Fibroblast of the conjunctiva (primary cell): ENCODE measurements at regions not wholly inside any gene's neighbourhood (a gene's known extent, or its start where the extent isn't known, plus 50 kb on each side); places are given as distances from the start of the nearest gene placed in this dataset.

Experiments used
- DNase-seq: peaks from one replicate; pipeline ENCODE4 v3.0.0-alpha.2; 2010; ENCODE audit warnings: low read depth

- no peak for DNase-seq
These were observed 189.4 kb upstream of the CD96 start for GRCh38 chr3:111352585-111352984.

GRCh38 chr3:111359261-111360030 lies 182.6 kb upstream of the CD96 start:
- DNase-seq: no peak

DNA sequence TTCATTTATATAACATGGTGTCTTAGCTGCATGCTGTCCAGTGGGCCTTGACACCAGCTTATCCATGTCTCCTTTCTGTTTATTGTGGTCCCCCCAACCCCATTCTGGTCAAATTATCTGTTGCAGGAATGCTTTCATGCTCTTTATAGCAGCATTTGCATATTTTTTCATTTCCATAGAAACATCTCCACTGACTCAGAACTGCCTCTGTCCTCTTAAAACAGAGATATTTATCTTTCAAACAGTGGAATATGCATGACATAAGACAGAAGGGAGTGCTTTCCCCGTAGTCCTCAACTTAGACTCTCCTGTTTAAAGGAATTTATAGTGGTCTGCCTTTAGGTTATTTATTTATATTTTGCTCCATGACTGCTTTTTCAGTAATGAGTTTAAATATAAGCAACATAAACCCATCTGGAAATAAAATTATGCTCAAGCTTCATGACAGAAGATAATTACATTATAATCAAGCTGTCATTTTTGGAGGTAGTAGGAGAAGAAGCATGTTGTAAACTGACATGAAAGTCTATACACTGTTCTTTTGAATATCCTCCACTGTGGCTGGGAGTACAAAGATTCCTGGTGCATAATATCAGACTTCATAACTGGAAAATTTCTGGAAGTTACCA lies 179.5 kb upstream of the CD96 start:
- no peak for DNase-seq

DNA sequence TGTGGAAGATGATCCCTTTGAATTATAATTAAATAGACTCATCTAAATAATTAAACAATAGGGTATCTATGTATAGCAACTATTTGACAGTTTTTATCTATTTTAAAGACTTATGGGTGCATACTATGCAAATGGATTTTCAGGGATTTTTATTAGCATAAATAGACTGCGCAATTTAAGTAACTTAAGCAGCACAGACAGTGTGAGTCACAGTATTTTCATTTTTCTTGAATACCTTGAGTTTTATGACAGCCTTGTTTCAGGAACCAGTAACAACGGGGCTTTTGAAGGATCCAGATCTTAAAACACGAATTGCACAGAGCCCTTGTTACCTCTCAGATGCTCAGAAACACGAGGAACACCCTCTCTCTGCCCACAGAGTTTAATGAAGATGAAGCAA lies 175.5 kb upstream of the CD96 start:
- DNase-seq: no peak

DNA sequence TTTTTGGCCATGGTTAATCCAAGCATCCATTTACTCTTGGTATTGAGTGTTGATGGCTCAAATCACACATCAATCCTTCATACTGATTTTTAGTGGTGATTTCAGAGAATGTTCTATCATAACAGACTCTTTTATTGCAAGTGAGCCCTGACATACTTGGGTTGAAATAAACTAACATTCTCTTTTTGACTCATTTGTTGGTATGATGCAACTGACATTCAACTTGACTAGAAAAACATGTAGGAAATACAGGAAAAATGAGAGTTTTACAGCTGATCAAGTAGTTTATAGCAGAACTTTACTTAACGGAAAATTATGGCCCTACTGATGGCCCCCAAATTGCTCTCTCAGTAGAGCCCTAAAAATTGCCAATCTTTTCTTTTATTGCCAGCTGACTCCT lies 173.9 kb upstream of the CD96 start:
- DNase-seq: no peak

- no peak for DNase-seq
These were observed 172.0 kb upstream of the CD96 start for GRCh38 chr3:111369958-111370357.

DNA sequence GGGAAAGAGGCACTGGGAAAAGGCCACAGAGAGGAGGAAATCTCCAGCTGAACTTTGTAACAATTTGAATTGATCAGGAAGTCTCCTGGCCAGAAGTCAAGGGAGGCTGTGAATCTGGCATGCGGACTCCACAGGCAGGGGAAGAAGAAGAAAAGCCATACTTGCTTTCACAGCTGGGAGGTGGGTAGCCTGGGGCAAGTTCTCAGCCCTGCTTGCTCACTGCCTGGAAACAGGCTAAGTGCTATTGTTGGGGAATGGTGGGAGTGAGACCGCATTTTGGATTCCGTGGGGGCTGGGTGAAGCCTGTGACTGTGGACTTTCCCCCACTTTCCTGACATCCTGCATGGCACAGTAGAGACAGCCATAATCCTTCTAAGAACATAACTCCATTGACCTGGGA lies 168.8 kb upstream of the CD96 start:
- no peak for DNase-seq

DNA sequence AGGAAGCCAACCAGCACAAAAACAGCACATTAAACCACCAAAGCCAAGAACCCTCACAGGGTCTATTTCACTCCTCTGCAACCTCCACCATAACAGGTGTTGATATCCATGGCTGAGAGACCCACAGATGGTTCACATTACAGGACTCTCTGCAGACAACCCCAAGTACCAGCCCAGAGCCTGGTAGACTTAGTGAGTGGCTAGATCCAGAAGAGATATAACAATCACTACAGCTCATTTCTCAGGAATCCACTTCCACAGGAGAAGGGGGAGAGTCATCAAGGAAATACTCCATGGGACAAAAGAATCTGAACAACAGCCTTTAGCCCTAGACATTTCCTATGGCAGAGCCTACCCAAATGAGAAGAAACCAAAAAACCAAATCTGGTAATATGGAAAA lies 168.1 kb upstream of the CD96 start:
- no peak for DNase-seq

DNA sequence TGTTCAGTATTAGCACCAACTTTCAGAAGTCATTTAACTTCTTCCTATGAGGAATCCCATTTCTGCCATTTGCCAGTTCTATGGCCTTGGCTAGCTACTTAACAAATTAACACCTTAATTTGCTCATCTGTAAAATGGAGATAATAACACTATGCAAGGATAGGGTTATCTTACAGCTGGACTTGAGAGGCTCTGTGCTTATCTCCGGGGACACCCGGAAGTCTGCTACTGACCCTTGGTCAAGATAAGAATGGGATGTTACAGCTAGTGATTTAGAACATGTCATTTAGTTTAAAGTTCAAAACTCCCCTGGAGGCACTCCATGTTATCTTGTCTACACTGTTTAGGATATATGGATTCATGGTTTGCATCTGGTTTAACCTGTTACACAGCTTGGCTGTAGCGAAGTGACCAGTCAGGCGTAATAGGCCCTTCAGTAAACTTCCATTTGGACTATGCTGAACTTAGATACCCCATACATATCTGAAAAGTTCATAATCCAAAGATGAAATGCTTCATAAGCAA lies 156.0 kb upstream of the CD96 start:
- DNase-seq: no peak

GRCh38 chr3:111392894-111393398 lies 149.1 kb upstream of the CD96 start:
- no peak for DNase-seq

DNA sequence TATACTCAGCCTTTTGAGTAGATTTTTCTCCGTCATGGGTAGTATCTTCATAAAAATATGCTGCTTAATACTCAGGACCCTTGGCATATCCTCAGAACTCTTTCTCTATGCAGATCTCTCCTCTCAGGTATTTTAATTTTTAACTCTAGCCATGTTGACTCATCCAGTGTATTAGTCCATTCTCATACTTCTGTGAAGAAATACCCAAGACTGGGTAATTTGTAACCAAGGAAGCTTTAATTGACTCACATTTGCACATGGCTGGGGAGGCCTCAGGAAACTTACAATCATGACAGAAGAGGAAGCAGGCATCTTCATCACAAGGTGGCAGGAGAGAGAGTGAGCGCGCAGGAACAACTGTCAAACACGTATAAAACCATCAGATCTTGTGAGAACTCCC lies 129.3 kb upstream of the CD96 start:
- no peak for DNase-seq

- DNase-seq: no peak
These were observed 127.5 kb upstream of the CD96 start for GRCh38 chr3:111414531-111414930.

DNA sequence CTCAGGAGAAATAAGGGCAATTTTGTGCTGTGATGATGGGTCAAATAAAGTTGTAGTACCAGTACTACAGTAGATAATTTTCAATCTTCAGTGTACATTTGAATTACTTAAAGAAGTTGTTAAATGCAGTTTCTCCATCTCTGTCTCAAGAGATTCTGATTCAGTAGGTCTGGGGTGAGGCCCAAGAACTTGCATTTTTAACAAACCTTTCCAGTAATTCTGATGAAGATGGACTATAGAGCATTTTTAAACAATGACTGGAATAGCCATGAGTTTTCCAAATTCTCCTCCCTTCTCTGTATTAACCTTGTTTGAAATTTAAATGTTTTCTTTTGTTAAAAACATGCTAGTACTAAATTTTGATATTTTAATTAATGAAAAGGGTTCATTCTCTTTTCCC lies 127.0 kb upstream of the CD96 start:
- DNase-seq: no peak

DNA sequence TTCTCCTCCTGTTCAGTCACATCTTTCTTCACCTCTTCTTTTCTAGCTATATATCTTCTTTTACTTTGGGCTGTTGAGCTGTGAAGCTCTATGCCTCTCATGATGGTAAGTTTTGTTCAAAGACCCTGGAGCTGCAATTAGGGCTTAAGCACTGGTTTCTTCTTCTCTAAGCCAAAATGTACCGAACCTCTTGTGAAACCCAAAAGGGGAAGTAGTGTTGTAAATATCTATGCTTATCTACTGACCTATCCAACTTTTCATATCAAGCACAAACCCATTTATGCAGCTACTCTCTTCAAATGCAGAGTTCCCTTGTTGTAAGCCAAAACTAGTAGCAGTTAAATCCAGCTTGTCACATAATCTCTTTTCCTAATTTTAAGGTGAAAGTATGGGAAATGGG lies 123.6 kb upstream of the CD96 start:
- no peak for DNase-seq

DNA sequence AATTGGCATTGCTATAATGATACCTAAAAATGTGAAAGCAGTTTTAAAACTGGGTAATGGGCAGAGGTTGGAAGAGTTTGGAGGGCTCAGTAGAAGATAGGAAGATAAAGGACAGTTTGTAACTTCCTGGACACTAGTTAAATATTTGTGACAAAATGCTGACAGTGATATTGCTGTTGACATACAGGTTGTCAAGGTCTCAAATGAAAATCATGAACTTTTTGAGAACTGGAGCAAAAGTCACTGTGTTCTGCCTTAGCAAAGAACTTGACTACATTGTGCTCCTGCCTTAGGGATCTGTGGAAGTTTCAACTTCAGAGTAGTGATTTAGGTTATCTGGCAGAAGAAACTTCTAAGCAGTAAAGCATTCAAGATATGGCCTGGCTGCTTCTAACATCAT lies 113.7 kb upstream of the CD96 start:
- no peak for DNase-seq

DNA sequence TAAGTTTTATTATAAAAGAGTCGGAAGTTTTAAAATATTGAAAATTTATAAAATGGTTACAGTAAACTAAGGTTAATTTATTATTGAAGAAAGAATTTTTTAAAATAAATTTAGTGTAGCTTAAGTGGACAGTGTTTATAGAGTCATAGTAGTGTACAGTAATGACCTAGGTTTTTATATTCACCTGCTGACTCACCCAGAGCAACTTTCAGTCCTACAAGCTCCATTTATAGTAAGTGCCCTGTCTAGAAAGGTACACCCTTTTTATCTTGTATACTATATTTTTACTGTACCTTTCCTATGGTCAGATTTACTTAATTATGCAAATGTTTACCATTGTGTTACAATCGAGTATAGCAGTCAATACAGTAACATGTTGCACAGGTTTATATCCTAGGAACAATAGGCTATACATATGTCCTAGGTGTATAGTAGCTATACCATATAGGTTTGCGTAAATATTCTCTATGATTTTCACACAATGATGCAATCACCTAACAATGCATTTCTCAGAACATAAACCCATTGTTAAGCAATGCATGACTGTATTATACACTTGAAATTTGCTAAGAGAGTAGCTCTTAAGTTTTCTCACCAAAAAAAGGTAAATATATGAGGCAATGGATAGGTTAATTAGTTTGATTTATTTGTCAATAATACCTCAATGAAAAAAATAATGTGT lies 106.9 kb upstream of the CD96 start:
- DNase-seq: no peak

- no peak for DNase-seq
These were observed 103.7 kb upstream of the CD96 start for GRCh38 chr3:111438283-111438682.

DNA sequence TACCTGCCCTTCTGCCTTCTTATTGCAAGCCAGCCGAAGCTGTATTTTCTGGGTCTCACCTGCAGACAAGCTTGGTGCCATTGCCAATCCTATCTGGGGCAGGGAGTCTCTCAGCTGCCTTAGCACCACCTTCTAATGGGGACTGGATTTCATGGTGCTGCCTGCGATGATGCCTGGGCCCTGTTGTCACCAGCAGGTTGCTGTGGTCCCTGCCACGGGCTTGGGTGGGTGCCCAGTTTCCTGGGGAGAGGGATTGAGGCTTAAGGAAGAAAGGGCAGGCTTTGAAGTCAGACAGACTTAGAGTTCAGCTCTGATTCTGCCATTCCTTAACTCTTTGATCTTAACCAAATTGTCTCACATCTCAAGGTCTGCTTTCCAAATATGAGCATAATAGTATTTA lies 87.4 kb upstream of the CD96 start:
- no peak for DNase-seq

DNA sequence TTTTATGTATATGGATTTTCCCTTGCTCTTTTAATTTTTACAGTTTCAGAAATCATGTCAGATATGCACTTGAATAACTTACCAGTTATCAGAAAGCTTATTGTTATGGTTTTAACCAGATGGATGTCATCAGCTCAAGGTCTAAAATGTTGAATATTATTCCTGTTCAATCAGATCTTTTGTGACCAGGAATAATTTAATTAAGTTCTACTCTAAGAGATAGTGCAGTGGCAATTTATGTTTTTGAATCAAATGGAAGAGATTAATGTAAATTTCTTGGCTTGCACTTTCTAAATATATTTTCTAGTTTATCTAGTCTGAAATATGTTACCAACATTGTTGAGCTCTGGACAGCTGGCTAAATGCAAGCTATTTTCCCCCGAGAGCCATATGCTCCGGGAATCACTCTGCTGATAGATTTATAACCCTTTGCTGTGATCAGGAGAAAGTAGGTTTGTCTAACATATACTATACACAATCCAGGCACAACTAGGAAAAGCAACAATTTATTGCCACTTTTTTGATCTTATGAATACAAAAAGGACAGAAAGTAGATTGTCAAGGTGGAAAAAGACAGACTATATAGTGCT lies 76.8 kb upstream of the CD96 start:
- no peak for DNase-seq

- DNase-seq: no peak
These were observed 72.0 kb upstream of the CD96 start for GRCh38 chr3:111470032-111470431.

- no peak for DNase-seq
These were observed 70.2 kb upstream of the CD96 start for GRCh38 chr3:111471831-111472230.

DNA sequence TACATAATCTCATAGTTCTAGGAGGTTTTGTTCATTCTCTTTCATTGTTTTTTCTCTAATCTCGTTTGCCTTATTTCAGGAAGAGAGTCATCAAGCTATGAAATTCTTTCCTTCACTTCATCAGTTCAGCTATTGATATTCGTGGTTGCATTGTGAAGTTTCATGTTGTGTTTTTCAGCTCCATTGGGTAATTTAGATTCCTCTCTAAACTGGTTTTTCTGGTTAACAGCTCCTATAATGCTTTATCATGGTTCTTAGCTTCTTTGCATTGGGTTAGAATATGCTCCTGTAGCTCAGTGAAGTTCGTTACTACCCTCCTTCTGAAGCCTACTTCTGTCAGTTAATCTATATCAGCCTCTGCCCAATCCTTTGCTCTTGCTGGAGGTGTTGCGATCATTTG lies 69.4 kb upstream of the CD96 start:
- DNase-seq: no peak

GRCh38 chr3:111473550-111473949 lies 68.4 kb upstream of the CD96 start:
- no peak for DNase-seq
